ENCODE measurements at regions not wholly inside any gene's neighbourhood (a gene's known extent, or its start where the extent isn't known, plus 50 kb on each side); places are given as distances from the start of the nearest gene placed in this dataset.
A peak's percentile ranks its signal among the peaks of the same experiment; 100 is the strongest.

DNA sequence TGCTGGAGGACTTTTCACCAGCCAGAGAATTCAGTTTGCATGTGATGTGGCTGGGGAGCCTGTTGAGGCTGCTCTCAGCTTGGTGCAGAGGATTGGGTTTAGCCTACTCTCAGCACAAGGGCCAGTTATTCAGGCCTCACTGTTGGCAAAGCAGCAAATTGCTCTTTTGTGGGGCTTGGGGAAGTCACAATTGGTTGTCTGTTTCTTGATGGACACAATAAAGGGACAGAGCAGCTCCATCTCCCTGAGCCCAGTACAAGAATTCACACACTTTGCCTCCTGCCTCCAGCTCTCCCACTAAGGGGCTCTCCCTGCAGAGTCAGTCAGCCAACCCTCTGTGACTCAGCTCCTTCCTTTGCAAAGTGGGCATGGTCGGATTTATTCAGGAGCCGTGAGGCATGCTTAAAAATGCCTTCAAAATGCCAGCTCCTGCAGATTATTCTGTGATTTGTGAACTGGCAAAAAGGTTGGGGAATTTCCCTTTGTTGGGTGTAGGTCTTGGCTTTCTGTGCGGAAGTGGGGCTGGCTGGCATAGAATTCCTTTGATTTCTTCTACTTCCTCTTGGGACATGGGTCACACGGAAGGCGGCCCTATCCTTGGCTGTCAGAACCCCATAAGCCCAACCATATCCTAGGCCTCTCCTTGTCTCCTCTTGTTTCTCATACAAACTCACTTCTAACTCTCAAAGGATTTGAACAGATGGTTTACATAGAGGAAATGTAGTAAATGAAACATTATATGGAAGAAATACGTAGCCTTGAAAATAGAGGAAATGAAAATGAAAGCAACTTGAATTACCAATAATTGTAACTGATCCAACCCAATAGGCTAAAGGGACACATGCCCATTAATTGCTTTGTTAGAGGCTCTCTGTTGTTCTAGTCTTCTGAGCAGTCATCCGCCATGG is 118.7 kb upstream of the CD180 start:
- Histone ChIP-seq H3K36me3 (ENCODE audit: control insufficient read depth in 2 of 2, extremely low read depth in 1 of 2, insufficient read depth in 2 of 2, low read length in 2 of 2) (no peaks in the 10 kb centered on the region), H3K9me1 (replicated peaks; ENCODE audit: control insufficient read depth, extremely low read depth, insufficient read depth, low read length) (no peaks in the 10 kb centered on the region), H3K4me3 (replicated peaks in 1 of 3; ENCODE audit: insufficient read depth in 1 of 3, low read depth in 1 of 3, low read length in 3 of 3) (peak overlapping the region in 1 of 3 experiments; percentile 24), H3K9ac (replicated peaks; ENCODE audit: extremely low read depth, insufficient read depth, low read length) (peak overlapping the region; percentile 17), H3K9me3 (replicated peaks; ENCODE audit: control insufficient read depth, insufficient read depth, low read length) (no peaks in the 10 kb centered on the region), H4K20me1 (replicated peaks; ENCODE audit: control insufficient read depth, extremely low read depth, insufficient read depth, low read length) (no peaks in the 10 kb centered on the region), H2AFZ (ENCODE audit: low read depth, low read length) (peak overlapping the region; percentile 88), H3K4me1 (ENCODE audit: control insufficient read depth, extremely low read depth, insufficient read depth, low read length) (peaks cover 14% of the 10 kb centered on the region), H3K27ac (ENCODE audit: insufficient read depth, low read depth, low read length) (peak overlapping the region; percentile 75), H3K79me2 (ENCODE audit: control insufficient read depth, insufficient read depth, low read length) (no peaks in the 10 kb centered on the region), H3K27me3 (ENCODE audit: control insufficient read depth in 2 of 2, insufficient read depth in 2 of 2, low read length in 2 of 2) (no peaks in the 10 kb centered on the region), H3K4me2 (ENCODE audit: insufficient read depth, low read length) (peak overlapping the region; percentile 80)
- ChIA-PET POLR2A (no interaction called here), CTCF (interaction anchor here (0.7 to 1.7 kb wide), 8 partner anchors 9 to 937 kb away, joined by 3 to 13 read pairs (median 6); no protein-coding TSS in a partner anchor)
- peak; percentile 73 for FAIRE-seq
- DNase-seq (ENCODE audit: low read depth, low spot score) = peak; percentile 81
- BruUV-seq (replicated peaks) = TSS peak; percentile 42
- dilution Hi-C loops (cut with MboI; ENCODE audit: extremely low pct_ligation_motif_present, low sequenced_read_pairs) = no loop called here
- intact Hi-C loops (cut with micrococcal nuclease) = loop anchor here (1.0 to 5.0 kb wide), 3 partner anchors 9 to 937 kb away; no protein-coding TSS in a partner anchor
- TF ChIP-seq GATA2 (IDR thresholded peaks at IDR 0.05; ENCODE audit: insufficient read depth, insufficient read length, low read depth, low read length) (peak; percentile 32), FOS (IDR thresholded peaks at IDR 0.05; ENCODE audit: borderline replicate concordance, insufficient read depth, low read length) (peak; percentile 78), JUN (IDR thresholded peaks at IDR 0.05; ENCODE audit: borderline replicate concordance, insufficient read depth, insufficient read length, low read depth) (peak; percentile 7), EZH2 (IDR thresholded peaks at IDR 0.05; ENCODE audit: borderline replicate concordance, low read depth, low read length, severe bottlenecking) (no peak), MYC (IDR thresholded peaks at IDR 0.05; ENCODE audit: low read depth, low read length) (no peak), POLR2AphosphoS5 (IDR thresholded peaks at IDR 0.05; ENCODE audit: insufficient read depth, low read depth, low read length) (peak; percentile 41)
- TF ChIP-seq, protein P1, sequence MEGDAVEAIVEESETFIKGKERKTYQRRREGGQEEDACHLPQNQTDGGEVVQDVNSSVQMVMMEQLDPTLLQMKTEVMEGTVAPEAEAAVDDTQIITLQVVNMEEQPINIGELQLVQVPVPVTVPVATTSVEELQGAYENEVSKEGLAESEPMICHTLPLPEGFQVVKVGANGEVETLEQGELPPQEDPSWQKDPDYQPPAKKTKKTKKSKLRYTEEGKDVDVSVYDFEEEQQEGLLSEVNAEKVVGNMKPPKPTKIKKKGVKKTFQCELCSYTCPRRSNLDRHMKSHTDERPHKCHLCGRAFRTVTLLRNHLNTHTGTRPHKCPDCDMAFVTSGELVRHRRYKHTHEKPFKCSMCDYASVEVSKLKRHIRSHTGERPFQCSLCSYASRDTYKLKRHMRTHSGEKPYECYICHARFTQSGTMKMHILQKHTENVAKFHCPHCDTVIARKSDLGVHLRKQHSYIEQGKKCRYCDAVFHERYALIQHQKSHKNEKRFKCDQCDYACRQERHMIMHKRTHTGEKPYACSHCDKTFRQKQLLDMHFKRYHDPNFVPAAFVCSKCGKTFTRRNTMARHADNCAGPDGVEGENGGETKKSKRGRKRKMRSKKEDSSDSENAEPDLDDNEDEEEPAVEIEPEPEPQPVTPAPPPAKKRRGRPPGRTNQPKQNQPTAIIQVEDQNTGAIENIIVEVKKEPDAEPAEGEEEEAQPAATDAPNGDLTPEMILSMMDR (IDR thresholded peaks at IDR 0.05; ENCODE audit: extremely low read depth in 1 of 2, insufficient read depth in 1 of 2, low read depth in 1 of 2, low read length in 2 of 2) = no peak
- TF ChIP-seq, protein P2, sequence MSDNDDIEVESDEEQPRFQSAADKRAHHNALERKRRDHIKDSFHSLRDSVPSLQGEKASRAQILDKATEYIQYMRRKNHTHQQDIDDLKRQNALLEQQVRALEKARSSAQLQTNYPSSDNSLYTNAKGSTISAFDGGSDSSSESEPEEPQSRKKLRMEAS (IDR thresholded peaks at IDR 0.05; ENCODE audit: insufficient read depth, insufficient read length) = no peak

Measured in endothelial cell of umbilical vein (primary cell).